NCI-H1048 (cell line): ENCODE measurements at regions not wholly inside any gene's neighbourhood (a gene's known extent, or its start where the extent isn't known, plus 50 kb on each side); places are given as distances from the start of the nearest gene placed in this dataset.
"Not testable (repeated sequence)": the region's sequence is repeated elsewhere in the genome, so short reads cannot be mapped to it uniquely, and the experiment has no call there.

Experiments used
- DNase-seq: peaks from one replicate; lab custom pipeline; 2025; lab: John Stamatoyannopoulos, UW

- DNase-seq, result no peak
These were observed 102.2 kb upstream of the KCTD1 start for GRCh38 chr18:26650310-26651268.

DNA sequence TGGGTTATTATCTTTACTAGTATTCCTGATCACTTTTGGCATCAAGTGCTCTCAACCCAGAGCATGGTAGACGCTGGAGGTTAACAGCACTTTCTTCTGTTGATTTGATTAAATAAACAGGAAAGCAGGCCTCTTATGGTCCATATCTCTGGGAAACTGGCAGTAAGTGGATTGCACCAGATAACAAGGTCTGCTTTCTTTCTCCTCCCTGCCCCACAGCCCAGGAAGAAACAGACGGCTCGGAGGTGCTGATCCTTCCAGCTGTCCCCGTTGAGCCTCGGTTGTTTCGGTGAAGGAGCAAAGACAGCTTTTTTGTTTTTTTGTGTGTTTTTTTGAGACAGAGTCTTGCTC, 100.8 kb upstream of the KCTD1 start:
- DNase-seq, result peak; percentile 16

DNA sequence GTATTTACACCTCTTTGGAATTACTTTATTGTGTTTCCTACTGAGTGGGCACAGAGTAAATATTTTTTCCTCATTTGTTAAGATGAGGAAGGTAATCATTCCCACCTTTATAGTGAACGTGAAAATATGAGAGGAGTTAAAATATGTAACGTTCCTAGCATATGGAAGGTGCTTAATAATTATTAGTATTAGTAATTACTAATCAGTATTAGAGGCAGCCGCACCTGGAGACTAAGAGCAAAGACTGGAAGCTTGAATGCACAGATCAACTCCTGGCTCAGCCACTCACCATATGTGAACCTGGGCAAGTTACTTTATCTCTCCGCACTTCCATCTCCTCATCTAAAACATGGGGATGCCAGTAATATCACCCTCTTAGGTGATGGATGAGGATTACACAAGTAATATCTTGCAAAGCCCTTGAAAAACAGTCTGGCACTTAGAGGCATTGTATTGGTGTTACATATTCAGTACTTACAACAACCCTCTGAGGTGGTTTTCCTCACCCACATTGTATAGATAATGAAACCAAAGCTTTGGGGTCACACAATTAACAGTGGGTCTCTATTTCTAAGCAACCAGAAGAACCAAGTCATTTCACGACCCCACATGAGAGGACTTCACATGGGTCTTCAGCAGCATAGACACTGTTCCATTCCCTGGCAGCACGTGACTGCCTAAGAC, 100.3 kb upstream of the KCTD1 start:
- no peak for DNase-seq

DNA sequence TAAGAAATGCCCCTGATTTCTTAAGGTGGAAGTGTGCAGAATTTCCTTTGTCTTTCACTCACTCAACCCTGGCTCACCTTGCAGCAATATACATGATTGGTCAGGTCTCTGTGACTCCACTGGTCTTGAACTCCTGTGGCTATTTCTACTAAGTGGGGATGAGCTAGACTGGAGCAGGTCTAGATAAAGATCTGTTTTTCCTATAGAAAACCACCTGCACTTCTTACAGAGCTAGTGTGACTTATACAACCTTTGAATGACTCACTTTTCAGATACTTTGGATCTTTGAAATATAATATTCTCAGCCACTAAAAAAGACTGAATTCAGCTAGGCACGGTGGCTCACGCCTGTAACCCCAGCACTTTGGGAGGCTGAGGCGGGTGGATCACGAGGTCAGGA, 98.5 kb upstream of the KCTD1 start:
- DNase-seq, result no peak

DNA sequence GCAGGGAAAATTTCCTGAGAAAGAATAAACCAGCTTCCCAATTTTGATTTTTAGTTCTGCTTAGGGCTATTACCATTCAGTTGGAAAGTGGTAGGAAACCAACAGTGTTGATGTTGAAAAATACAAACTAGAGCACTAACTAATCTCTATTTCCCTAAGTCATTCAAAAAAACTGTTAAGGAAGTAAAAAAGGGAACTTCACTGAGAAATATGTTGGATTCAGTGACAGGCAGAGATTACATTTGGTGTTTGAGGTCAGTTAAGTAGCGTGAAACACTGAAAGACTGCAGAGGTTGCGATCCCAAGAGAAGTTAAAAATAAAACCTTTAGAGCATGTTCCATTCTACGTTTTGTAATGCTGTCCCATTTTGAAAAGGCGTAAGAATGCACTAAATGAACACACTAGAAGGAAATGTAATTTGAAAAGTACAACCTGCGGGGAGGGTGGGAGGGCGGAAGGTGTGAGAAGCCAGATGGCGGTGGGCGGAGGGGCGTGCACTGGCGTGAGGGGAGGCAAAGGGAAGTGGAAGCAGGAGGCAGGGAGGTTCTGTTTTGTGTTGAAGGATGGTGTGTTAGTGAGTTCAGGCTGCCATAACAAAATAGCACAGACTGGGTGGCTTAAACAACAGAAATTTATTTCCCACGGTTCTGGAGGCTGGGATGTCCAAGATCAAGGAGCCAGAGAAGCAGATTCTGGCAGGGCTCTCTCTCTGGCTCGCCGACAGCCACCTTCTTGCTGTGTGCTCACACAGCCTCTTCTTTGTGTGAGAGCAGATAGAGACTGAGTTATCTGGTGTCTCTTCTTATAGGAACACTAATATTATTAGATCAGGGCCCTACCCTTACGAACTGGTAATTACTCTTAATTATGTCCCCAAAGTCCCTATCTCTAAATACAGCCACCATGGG, 94.3 kb upstream of the KCTD1 start:
- DNase-seq, result no peak

DNA sequence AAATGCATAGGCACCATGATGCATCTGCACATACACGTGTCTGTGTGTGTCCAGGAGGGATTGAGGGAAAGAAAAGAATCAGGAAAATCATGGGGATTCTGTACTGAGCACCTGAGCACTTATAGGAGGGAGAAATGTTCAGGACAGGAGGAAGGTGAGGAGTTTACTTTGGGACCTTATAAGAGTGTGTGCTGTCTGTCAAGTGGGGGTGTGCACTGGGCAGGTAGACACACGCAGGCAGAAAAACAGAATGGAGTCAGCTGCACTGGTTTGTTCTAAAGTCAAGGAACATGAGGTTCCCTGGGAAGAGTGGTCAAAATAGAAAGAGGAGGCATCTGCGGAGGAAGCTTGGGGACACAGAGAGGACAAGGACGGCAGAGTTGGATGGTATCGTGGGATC, 92.2 kb upstream of the KCTD1 start:
- no peak for DNase-seq

GRCh38 chr18:26639149-26639548, 90.8 kb upstream of the KCTD1 start:
- no peak for DNase-seq

- no peak for DNase-seq
These were observed 89.6 kb upstream of the KCTD1 start for GRCh38 chr18:26637983-26638382.

GRCh38 chr18:26637324-26637723, 89.0 kb upstream of the KCTD1 start:
- no peak for DNase-seq

DNA sequence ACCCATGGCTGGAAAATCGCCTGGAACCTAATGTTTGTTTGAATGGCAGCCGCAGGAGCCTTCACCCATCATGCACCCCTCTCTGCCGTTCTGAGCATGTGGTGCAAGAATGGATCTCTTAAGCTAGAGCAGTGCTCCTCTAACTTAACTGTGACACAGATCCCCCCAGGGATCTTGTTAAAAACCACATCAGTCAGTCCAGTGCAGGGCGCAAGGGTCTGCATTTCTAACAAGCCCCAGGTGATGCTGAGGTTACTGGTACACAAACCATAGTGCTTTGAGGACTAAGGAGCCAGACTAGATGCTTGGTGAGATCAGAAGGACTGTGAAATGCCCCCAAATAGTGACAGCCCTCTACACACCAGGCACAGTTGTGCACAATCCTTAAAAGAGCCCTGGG, 87.1 kb upstream of the KCTD1 start:
- DNase-seq, result no peak

DNA sequence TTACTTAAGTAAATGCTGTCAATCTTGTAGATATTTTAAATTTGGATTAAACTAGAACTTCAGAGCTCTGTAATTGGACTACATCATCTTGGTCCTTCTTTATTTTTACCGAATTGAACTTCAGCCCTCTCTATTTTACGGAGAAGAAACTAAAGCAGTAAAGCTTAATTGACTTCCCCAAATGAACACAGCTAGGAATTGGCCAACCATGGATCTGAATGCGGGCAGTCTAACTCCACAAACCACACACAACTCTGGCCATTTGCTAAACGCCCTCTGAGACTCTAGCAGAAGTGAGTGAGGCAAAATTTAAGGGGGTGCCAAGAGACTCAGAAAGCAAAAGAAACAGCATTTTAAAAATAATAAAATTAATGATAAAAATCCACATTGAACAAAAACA, 86.3 kb upstream of the KCTD1 start:
- DNase-seq, result no peak

DNA sequence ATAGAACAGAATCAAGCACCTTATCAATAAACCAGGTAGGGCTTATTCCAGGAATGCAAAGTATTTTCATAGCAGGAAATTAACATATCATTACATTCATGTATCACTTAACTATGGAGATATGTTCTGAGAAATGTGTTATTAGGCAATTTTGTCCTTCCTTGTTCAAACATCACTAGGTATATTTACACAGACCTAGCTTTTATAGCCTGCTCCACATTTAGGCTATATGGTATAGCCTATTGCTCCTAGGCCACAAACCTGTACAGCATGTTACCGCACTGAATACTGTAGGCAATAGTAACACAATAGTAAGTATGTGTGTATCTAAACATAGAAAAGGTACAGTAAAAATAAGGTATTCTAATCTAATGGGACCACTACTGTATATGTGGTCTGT, 82.8 kb upstream of the KCTD1 start:
- no peak for DNase-seq

GRCh38 chr18:26630596-26630995, 82.2 kb upstream of the KCTD1 start:
- no peak for DNase-seq

- DNase-seq, result no peak
These were observed 79.7 kb upstream of the KCTD1 start for GRCh38 chr18:26628017-26628416.

DNA sequence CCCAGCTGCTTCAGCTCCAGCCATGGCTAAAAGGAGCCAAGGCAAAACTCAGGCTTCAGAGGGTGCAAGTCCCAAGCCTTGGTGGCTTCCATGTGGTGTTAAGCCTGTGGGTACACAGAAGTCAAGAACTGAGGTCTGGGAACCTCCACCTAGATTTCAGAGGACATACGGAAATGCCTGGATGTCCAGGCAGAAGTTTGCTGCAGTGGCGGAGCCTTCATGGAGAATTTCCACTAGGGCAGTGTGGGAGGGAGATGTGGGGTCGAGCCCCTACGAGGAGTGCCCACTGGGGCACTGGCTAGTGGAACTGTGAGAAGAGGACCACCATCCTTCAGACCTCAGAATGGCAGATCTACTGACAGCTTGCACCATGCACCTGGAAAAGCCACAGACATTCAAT, 76.1 kb upstream of the KCTD1 start:
- no peak for DNase-seq

DNA sequence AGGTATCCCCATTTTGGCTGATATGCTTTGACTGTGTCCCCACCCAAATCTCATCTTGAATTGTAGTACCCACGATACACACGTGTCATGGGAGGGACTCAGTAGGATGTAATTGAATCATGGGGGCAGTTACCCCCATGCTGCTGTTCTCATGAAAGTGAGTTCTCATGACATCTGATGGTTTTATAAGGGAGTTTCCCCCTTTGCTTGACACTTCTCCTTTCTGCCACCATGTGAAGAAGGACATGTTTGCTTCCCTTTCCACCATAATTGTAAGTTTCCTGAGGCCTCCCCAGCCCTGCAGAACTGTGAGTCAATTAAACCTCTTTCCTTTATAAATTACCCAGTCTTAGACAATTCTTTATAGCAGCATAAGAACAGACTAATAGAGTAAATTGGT, 75.0 kb upstream of the KCTD1 start:
- not testable (repeated sequence) for DNase-seq

DNA sequence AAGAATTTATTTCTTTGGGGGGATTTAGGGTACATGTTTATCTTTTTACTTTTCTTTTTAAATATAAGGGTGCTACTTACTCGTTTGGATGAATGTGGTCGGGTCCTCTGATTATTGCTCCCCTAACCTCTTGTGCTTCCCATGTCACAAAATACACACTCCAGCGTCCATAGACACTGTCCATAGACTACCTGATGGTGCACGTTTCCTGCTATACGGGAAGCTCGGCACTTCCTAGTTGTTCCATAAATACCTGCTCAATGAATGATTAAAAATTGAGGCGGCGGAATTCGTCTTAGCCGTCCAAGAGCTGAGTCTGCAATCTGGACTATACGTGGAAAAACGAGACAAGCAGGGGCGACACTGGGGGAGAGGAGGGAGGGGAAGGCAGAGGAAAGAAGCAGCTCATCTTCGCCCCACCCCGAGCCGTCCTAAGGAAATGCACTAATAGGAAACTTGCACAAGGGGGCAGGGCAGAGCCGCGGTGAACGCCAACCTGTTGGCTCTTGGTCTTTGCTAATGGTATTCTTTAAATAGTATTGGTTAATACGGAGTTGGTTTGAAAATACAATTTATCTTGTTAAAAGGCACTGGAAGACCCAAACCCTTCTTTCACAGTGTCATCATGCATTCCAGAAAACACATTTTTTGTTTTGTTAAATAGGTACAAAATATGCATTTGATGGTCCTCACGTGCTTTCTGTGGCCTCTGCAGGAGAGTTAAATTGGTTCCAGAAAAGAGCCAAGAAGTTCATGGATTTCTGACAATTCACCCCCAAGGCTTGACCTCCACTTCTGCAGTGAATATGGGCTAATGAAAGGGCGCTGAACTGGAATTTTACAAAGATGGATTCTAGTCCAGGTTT, 73.0 kb upstream of the KCTD1 start:
- DNase-seq, result no peak

DNA sequence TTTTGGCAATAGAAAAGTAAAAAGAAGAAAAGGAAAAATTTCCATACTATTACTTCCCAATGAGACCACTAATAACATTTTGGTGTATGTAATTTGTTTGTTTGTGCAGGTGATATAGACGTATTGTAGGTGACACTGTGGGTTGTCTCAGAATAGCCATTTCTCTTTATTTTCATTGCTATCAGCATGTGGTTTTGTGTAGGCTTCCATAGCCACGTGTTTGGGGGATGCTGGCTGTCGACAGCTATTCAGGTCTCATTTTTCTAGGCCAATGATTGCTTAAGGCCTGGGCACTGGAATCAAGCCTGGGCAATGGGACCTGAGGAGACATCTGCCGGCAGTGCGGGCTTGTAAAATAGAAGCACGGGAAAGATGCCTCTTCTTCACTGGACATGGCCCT, 71.0 kb upstream of the KCTD1 start:
- DNase-seq, result no peak

- DNase-seq, result no peak
These were observed 69.8 kb upstream of the KCTD1 start for GRCh38 chr18:26618135-26618534.

- DNase-seq, result no peak
These were observed 68.8 kb upstream of the KCTD1 start for GRCh38 chr18:26617151-26617554.

DNA sequence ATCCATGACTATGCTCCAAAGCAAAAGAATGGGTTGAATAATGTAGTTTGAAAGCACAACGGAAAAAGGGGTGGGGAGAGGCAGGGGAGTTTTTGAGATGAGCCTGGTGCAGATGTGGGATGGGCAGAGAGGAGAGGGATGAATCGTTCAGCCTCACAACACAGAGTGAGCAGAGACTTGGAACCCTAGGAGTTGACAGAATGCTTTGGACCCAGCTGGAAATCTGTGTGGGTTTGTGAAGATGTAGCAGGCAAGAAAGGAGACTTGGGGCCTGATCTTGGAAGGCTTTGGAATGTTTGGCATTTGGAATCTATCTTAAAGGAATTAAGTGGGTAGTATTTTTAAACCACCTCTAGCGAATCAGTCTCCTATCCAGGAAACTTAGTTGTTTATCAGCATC, 66.0 kb upstream of the KCTD1 start:
- DNase-seq, result no peak
